Ishikawa (cell line): ENCODE measurements at regions not wholly inside any gene's neighbourhood (a gene's known extent, or its start where the extent isn't known, plus 50 kb on each side); places are given as distances from the start of the nearest gene placed in this dataset.

Experiments
- CEBPB ChIP-seq: IDR thresholded peaks from 2 replicates; pipeline ENCODE4 v1.6.1; 2012
- CREB1 ChIP-seq: IDR thresholded peaks from 2 replicates; pipeline ENCODE4 v1.6.1; 2012; ENCODE audit warnings: low read depth
- EGR1 ChIP-seq: IDR thresholded peaks from 2 replicates; pipeline ENCODE4 v1.6.1; 2012
- EP300 ChIP-seq: IDR thresholded peaks from 2 replicates; pipeline ENCODE4 v1.6.1; 2012; ENCODE audit warnings: borderline replicate concordance
- FOXM1 ChIP-seq: IDR thresholded peaks from 2 replicates; pipeline ENCODE4 v1.6.1; 2012; ENCODE audit warnings: low read depth, borderline replicate concordance
- MAX ChIP-seq: IDR thresholded peaks from 2 replicates; pipeline ENCODE4 v1.6.1; 2012
- NFIC ChIP-seq: IDR thresholded peaks from 2 replicates; pipeline ENCODE4 v1.6.1; 2012
- RAD21 ChIP-seq: IDR thresholded peaks from 2 replicates; pipeline ENCODE4 v1.6.1; 2012; ENCODE audit warnings: low read depth
- REST ChIP-seq: IDR thresholded peaks from 2 replicates; pipeline ENCODE4 v1.6.1; 2012; ENCODE audit warnings: low read depth, mild to moderate bottlenecking
- TAF1 ChIP-seq: IDR thresholded peaks from 2 replicates; pipeline ENCODE4 v1.6.1; 2012; ENCODE audit warnings: low read depth, mild to moderate bottlenecking
- TCF12 ChIP-seq: IDR thresholded peaks from 2 replicates; pipeline ENCODE4 v1.6.1; 2012; ENCODE audit warnings: low read depth
- TEAD4 ChIP-seq: IDR thresholded peaks from 2 replicates; pipeline ENCODE4 v1.6.1; 2012
- USF1 ChIP-seq: IDR thresholded peaks from 2 replicates; pipeline ENCODE4 v1.6.1; 2012
- YY1 ChIP-seq: IDR thresholded peaks from 2 replicates; pipeline ENCODE4 v1.6.1; 2012; ENCODE audit warnings: low read depth
- ZBTB7A ChIP-seq: IDR thresholded peaks from 2 replicates; pipeline ENCODE4 v1.6.1; 2012; ENCODE audit warnings: low read depth

- TF ChIP-seq ZBTB7A, result no peak
- TF ChIP-seq MAX, result no peak
- no peak for TF ChIP-seq TEAD4
- no peak for TF ChIP-seq YY1
- TF ChIP-seq NFIC, result no peak
- TF ChIP-seq REST, result no peak
- no peak for TF ChIP-seq TAF1
- no peak for TF ChIP-seq EGR1
- TF ChIP-seq TCF12, result no peak
- no peak for TF ChIP-seq USF1
- no peak for TF ChIP-seq FOXM1
- no peak for TF ChIP-seq RAD21
- no peak for TF ChIP-seq CREB1
- no peak for TF ChIP-seq CEBPB
- TF ChIP-seq EP300, result no peak
Observed at GRCh38 chr10:62597226-62597625, 207.3 kb upstream of the ADO start.

GRCh38 chr10:62599161-62599560, 205.4 kb upstream of the ADO start:
- no peak for TF ChIP-seq TEAD4

GRCh38 chr10:62610649-62611229, 193.8 kb upstream of the ADO start:
- TF ChIP-seq RAD21, result peak; percentile 79
- TF ChIP-seq REST, result no peak
- no peak for TF ChIP-seq TAF1

GRCh38 chr10:62613424-62613823, 191.1 kb upstream of the ADO start:
- TF ChIP-seq MAX (no peak), REST (no peak), FOXM1 (no peak)

- no peak for TF ChIP-seq EP300
- TF ChIP-seq FOXM1, result no peak
- TF ChIP-seq YY1, result no peak
- no peak for TF ChIP-seq TAF1
- no peak for TF ChIP-seq CEBPB
Observed at GRCh38 chr10:62613859-62614258, 190.7 kb upstream of the ADO start.

GRCh38 chr10:62614389-62615157, 189.9 kb upstream of the ADO start:
- no peak for TF ChIP-seq ZBTB7A
- no peak for TF ChIP-seq USF1
- TF ChIP-seq CEBPB, result no peak
- TF ChIP-seq YY1, result no peak
- TF ChIP-seq TCF12, result no peak
- TF ChIP-seq RAD21, result no peak
- no peak for TF ChIP-seq MAX
- no peak for TF ChIP-seq EP300
- no peak for TF ChIP-seq FOXM1
- no peak for TF ChIP-seq TAF1
- no peak for TF ChIP-seq NFIC
